Sciatic nerve (tissue), 2 donors: ENCODE measurements at regions not wholly inside any gene's neighbourhood (a gene's known extent, or its start where the extent isn't known, plus 50 kb on each side); places are given as distances from the start of the nearest gene placed in this dataset.

Source experiments
- ATAC-seq: fragments of 200-7000 bp; cut with Tn5 transposase; one replicate; pipeline ENCODE4 v1.9.1; 2020; ENCODE audit warnings: mild to moderate bottlenecking, moderate library complexity
- DNase-seq: peaks from one replicate; pipeline ENCODE4 v3.0.0-alpha.2; 2020; ENCODE audit warnings: low spot score
- intact Hi-C: fragments of 100-400 bp; cut with DNase I; formaldehyde crosslinking; loops from one replicate; pipeline ENCODE4 v1.14.2; 2022
- donor health status: DM: no; HTN: no; CAD: no.
- donor health status: DM: no; HTN: no; CAD: no.

- ATAC-seq (no peak), DNase-seq (no peak)
- intact Hi-C loops, result no loop called here
These were observed 114.3 kb downstream of the NKX6-1 start for GRCh38 chr4:84384801-84385200.

DNA sequence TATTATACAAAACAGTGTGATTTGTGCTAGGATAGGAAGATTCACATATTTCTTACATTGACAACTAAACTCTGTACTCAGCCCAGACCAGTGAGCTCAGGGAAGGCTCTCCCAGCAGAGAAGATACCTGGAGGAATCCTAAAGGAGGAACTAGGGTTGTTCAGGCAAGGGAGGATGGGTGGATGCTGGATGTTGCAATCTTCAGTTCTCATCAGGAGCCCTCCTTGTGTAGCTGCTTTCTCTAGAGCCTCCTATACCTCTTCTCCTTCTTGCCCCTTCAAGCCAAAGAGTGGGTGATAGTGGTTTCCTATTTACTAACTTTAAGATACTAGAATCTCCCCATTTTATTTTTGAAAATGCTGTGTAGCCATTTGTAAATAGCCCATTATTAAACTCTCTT is 117.3 kb downstream of the NKX6-1 start:
- ATAC-seq (no peak), DNase-seq (no peak)
- intact Hi-C loops, result no loop called here

DNA sequence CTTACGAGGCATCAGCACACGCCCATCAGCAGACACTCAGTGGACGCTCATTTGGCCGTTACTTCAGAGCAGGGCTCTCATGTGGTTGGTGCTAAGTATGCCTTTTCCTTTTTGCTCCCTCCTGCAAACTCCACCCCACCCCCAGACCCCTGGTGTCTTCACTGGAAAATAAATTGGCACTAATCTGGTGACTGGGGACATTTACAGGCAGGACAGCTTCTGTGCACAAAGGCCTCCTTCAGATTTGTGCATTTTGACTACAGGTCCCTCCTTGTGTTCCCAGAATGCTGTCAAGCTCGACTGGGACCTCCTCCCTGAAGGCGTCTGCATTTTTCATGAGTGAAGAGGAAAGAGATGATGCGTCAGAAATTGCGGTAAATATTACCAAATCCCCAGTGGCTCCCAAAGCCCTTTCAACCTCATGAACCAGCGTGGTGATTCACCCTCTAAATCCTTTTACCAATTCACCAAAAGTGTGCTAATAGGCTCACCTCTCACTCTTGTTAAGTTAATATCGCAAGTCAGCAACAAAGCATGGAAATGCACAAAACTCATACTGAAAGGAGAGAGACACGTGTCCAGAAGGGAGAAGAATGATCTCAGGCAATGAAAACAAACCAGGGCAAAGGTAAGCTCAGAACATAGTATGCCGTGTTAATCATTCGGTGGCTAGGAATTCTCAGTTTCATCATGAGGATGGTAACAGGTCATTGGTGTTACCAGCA is 119.0 kb downstream of the NKX6-1 start:
- DNase-seq (no peak), ATAC-seq (no peak)
- intact Hi-C loops, result no loop called here

DNA sequence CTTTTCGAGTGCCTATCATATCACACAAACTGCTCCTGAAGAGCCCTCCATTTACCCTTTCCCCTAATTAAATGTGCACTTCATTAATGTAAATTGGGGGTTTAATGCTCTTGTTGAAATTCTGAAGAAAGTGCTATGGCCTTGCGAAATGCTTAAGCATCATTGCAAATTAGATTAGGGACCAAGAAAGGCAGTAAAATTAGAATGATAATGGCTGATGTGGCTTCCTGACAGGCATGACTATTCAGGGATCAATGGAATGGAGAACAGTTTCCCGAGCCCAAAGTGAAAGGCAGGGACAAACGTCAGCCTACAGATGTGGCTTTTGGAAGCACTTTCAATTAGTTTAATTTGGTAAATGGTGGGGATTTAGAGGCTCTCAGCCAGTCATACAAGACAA is 120.1 kb downstream of the NKX6-1 start:
- ATAC-seq, result no peak
- DNase-seq, result no peak
- intact Hi-C loops, result no loop called here

DNA sequence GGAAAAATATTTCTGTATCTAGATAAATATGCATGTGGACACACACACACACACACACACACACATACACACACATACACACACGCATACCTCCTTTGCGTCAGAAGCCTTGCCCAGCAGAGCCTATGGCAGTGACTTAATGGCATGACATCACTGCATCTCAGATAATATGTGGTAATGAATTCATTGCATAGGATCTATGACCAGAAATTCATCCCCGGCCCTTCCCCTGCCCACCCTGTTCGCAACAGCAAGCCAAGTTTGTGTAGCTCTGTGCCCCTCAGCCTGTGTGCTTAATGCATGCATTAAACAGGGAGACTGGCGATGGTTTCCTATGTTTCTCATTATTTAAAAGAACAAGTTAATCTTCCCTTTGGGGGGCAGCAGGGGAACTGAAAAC is 120.7 kb downstream of the NKX6-1 start:
- ATAC-seq, result no peak
- intact Hi-C loops, result no loop called here
- DNase-seq, result no peak

GRCh38 chr4:84366907-84367306 is 132.2 kb downstream of the NKX6-1 start:
- ATAC-seq (no peak), DNase-seq (no peak)
- intact Hi-C loops, result no loop called here

- ATAC-seq (no peak), DNase-seq (no peak)
- intact Hi-C loops, result no loop called here
These were observed 132.9 kb downstream of the NKX6-1 start for GRCh38 chr4:84366161-84366560.

DNA sequence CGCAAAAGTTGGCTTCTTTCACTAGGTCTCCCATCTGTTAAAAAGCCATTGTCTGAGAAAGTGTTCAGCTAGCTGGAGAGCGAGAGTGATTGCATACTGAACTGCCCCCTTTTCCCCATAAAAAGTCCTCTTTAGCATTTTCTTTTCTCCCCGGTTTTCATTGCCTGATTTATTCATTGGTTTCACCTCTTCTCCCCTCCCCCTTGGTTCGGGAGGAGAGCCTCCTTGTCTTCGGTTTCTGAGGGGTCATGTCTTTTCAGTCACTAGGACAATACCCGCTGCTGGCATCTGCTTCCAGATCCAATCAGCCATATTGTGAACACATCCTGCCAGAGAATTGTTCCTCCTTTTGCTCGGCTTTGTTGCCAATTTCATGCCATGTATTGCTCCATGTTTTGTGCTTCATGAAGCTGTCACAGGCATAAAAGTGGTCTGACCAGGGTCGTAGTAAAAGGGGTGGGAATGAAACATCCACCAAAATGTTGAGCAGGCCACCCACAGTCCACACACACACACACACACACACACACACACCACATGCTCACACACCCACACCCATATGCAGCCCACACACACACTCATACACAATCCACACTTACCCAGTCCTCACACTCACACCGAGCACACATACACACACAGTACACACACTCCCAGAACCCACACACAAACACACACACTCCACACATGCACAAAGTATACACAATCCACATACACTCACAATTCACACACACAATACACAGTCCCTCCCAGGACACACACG is 136.0 kb downstream of the NKX6-1 start:
- intact Hi-C loops, result no loop called here
- DNase-seq, result no peak
- ATAC-seq, result no peak

DNA sequence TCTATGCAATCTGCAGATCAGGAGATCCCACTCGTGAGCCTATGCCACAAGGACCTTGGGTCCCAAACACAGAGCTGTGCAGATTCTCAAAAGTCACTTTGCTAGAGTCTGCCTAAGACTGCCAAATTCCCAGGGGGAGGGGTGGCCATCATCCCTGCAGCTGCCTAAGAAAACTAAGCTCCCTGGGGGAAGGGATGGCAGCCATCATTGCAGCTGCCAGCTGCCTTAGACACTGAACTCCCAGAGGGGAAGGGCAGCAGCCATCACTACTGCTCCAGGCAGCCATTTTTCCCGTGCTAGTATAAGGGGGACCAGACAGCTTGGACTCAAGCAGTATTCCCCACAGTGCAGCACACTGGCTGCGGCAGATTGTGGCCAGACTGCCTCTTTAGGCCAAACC is 156.9 kb downstream of the NKX6-1 start:
- ATAC-seq, result no peak
- DNase-seq, result no peak
- intact Hi-C loops, result no loop called here

- ATAC-seq, result no peak
- intact Hi-C loops, result no loop called here
- DNase-seq, result no peak
These were observed 157.5 kb downstream of the NKX6-1 start for GRCh38 chr4:84341559-84341958.

GRCh38 chr4:84338367-84338766 is 160.7 kb downstream of the NKX6-1 start:
- ATAC-seq (no peak), DNase-seq (no peak)
- intact Hi-C loops, result no loop called here

DNA sequence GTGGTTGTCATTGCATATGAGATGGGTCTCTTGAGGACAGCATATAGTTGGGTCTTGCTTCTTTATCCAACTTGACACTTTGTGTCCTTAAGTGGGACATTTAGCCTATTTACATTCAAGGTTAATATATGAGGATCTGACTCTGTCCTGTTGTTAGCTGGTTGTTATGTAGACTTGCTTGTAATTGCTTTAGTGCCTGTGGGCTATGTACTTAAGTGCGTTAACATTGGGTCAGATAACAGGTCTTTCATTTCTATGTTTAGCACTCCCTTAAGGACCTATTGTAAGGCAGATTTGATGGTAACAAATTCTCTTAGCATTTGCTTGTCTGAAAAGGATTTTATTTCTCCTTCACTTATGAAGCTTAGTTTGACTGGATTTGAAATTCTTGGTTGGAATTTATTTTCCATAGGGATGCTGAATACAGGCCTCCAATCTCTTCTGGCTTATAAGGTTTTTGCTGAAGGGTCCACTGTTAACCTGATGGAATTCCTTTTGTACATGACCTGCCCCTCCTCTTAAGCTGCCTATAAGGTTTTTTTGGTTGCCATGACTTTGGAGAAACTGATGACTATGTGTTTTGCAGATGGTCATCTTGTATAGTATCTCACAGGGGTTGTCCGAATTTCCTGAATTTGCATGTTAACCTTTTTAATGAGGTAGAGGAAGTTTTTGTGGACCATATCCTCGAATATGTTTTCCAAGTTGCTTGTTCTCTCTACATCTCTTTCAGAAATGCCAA is 162.0 kb downstream of the NKX6-1 start:
- intact Hi-C loops, result no loop called here
- ATAC-seq (no peak), DNase-seq (no peak)

DNA sequence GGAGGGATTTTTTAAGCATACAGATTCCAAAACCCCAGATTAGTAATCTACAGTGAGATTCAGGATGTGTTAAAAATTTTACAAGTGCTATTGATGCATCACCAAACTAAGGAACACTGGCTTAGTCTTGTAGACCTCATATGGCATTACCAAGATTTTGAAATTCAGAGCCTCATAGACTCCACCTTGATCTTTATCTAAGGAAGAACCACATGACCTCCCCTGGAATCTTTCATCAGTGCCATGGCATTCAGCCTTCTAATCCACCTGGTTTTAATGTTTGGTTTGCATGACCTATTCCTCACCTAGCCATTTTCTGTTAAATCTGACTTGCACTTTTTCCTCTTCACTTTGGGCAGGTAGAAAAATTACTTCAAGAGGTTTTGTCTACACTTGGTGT is 171.6 kb downstream of the NKX6-1 start:
- no peak for ATAC-seq
- intact Hi-C loops, result no loop called here

GRCh38 chr4:84325625-84326024 is 173.5 kb downstream of the NKX6-1 start:
- intact Hi-C loops, result no loop called here
- ATAC-seq, result no peak
- DNase-seq, result no peak

More for the DNA sequence above, 171.6 kb downstream of the NKX6-1 start:
- DNase-seq, result no peak

- ATAC-seq (no peak), DNase-seq (no peak)
- intact Hi-C loops, result no loop called here
These were observed 174.5 kb downstream of the NKX6-1 start for GRCh38 chr4:84324303-84325245.

DNA sequence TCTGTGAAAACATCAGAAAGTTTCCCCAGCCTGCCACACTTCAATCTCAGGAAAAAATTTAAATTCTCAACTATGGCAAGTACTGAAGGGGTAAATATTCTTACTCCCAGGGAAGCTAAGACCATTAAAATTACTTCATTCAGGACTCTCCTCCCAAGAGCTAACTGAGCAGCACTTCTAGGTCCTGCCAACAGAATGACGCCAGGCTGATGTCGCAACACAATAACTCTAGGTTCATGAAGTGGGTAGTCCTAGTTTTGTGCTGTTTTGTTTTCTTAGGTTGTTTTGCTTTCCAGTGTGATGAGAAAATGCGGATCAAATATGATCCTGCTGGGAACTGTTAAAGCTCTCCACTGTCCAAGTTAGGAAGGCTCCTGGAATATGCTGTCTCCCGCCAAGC is 180.0 kb downstream of the NKX6-1 start:
- intact Hi-C loops, result no loop called here
- peak; percentile 80 for DNase-seq
- ATAC-seq, result peak; percentile 98

DNA sequence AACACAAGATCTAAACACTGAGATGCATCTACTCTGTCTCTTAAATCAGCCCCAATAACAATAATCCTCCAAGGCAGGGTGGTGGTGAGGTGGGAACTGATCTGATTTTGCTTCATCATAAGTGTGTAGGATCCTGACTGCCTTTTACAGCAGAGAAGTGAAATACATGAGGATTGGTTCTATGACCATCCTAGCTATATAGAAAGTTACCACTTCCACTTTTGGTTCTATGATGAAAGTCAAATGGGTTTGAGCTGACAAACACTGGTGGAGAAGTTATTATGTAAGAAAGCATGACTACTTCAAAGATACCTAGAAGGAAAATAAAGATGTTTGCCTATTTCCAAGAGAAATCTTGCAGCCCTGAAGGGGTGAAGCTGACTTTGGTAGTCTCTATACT is 181.6 kb downstream of the NKX6-1 start:
- ATAC-seq (no peak), DNase-seq (no peak)
- intact Hi-C loops, result no loop called here

DNA sequence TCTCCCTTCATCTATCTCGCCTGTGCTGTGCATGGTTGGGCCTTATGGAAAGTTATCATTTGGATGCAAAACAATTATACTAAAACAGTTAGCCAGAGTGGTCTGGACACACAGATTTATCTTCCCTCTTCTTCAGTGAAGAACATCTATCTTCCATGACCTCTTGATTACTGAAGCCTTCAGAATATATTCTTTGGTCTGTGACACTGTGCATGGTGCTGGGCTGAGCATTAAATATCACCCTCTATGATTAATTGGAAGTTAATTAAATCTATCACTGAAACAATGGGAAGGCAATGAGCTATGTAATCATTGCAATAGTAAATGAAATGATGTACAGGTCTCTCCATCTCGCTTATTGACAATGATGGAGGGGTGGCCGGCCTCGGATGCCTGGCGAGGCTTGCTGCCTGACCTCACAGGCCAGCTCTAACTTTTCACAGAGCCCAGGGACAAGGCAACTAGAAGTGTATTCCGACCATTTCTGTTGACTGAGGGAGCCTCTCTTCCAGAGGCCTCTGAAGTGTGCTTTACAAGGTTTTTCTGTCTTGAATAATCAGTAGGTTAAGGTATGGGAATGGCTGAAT is 186.6 kb downstream of the NKX6-1 start:
- DNase-seq, result no peak
- ATAC-seq, result no peak
- intact Hi-C loops, result no loop called here

GRCh38 chr4:84309191-84309590 is 189.9 kb downstream of the NKX6-1 start:
- no peak for ATAC-seq
- intact Hi-C loops, result no loop called here
- no peak for DNase-seq
